Mucosa of stomach (tissue), 1 donor: ENCODE measurements at regions not wholly inside any gene's neighbourhood (a gene's known extent, or its start where the extent isn't known, plus 50 kb on each side); places are given as distances from the start of the nearest gene placed in this dataset.

ENCODE experiments used
- H3K27me3 ChIP-seq: one replicate; pipeline ENCODE4 v1.7.0; 2013; ENCODE audit warnings: mild to moderate bottlenecking, low read length; ENCODE audit not compliant: control insufficient read depth, insufficient read depth
- H3K36me3 ChIP-seq: one replicate; pipeline ENCODE4 v1.7.0; 2013; ENCODE audit warnings: low read length; ENCODE audit not compliant: control insufficient read depth, insufficient read depth
- H3K4me1 ChIP-seq: one replicate; pipeline ENCODE4 v1.7.0; 2013; ENCODE audit warnings: mild to moderate bottlenecking, low read length; ENCODE audit not compliant: control insufficient read depth, insufficient read depth
- H3K4me3 ChIP-seq: one replicate; pipeline ENCODE4 v1.7.0; 2013; ENCODE audit warnings: low read length
- H3K9ac ChIP-seq: one replicate; pipeline ENCODE4 v1.7.0; 2013; ENCODE audit warnings: mild to moderate bottlenecking, low read length, moderate library complexity
- H3K9me3 ChIP-seq: one replicate; pipeline ENCODE4 v1.7.0; 2013; ENCODE audit warnings: mild to moderate bottlenecking, low read length, moderate library complexity; ENCODE audit not compliant: control insufficient read depth
- donor health status: Pancreatic carcinoma.

DNA sequence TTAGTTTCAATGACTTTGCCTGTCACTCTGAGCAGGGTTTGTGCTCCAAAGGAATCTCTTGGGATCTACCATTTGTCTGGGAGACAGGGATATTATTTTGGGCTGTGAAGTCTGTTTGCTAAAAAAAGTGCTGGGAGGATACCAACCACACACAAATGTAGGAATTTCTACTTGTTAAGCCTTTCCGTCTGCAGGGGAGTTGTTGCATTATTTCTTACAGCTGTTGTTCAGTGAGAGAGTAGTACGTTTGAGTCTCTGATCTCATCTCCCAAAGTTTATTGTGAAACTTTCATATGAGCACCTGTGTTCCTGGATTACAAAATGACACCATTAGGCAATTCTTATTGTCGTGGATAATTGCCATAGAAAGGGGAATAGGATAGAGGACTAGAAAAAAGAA lies 78.3 kb upstream of the SEMA6A start:
- H3K4me3 ChIP-seq = no peak overlapping the region
- no peaks in the 10 kb centered on the region for H3K36me3 ChIP-seq
- H3K27me3 ChIP-seq = no peaks in the 10 kb centered on the region
- H3K9ac ChIP-seq = no peak overlapping the region
- no peaks in the 10 kb centered on the region for H3K9me3 ChIP-seq
- no peaks in the 10 kb centered on the region for H3K4me1 ChIP-seq

DNA sequence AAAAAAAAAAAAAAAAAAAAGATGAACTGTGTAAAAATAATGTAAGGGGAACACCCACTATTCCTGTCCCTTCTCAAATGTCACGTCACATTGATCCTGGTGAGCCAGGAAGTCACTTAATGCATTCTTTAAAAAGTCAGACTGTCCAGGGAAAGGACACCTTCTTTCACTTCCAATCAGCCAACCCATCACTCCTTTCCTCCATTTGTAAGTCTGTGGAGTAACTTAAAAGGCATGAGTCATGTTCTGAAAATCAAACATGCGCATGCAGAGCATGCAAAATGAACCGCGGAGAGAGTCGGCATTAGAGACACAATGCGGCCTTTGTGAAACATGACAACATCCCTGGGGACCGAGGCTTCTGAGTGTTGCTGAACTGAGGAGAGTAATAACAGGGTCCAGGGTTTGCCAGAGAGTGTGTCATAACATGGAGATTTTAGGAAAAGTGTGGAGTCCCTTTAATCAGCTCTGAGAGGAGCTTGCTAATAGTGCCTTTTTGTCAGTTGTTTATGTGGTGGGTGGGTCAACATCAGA lies 77.6 kb upstream of the SEMA6A start:
- Histone ChIP-seq H3K36me3 (no peaks in the 10 kb centered on the region), H3K4me1 (no peaks in the 10 kb centered on the region), H3K9me3 (no peaks in the 10 kb centered on the region), H3K27me3 (no peaks in the 10 kb centered on the region), H3K4me3 (no peak overlapping the region), H3K9ac (no peak overlapping the region)

DNA sequence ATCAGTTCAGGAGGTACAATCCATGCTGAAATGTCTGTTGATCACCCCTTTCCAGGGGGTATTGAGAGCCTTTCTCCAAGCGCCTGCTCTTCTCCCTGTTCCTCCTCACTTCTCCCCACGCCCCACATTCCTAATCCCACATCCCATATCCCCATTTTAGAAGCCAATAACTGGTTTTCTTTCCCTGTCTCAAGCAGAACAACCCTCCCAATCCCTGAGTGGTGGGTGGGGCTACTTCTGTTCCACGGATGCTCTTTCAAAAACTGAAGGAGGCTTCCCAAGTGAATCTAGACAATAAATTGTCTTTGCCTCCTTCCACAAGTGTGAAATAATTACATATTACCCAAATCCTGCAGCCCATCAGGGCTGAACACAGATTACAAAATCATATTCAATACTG lies 77.0 kb upstream of the SEMA6A start:
- Histone ChIP-seq H3K4me1 (no peaks in the 10 kb centered on the region), H3K9me3 (no peaks in the 10 kb centered on the region), H3K36me3 (no peaks in the 10 kb centered on the region), H3K4me3 (no peak overlapping the region), H3K9ac (no peak overlapping the region), H3K27me3 (no peaks in the 10 kb centered on the region)

- no peaks in the 10 kb centered on the region for H3K9me3 ChIP-seq
- no peaks in the 10 kb centered on the region for H3K27me3 ChIP-seq
Observed at GRCh38 chr5:116650964-116651363, 76.3 kb upstream of the SEMA6A start.

DNA sequence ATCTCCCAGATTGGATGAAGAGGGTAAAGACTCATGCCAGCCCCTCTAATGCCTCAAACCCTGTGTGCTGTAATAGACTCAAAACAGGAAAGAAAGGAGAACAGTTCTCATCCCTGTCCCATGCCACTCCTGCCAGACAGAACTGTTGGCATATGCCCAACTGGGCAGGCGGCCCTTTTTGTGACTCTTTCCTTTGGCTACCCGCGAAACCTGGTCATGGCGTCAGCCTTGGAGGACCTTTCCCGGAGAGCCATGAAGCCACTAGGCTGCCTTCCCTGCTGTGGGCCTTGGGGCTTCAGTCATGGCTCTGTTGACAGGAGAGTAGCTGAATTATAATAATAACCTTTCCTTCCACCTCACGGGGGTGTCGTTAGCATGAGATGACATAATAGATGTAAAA lies 75.9 kb upstream of the SEMA6A start:
- Histone ChIP-seq H3K36me3 (no peaks in the 10 kb centered on the region), H3K9ac (no peak overlapping the region)

More at GRCh38 chr5:116650964-116651363, 76.3 kb upstream of the SEMA6A start:
- H3K9ac ChIP-seq = no peak overlapping the region
- no peak overlapping the region for H3K4me3 ChIP-seq
- no peaks in the 10 kb centered on the region for H3K36me3 ChIP-seq
- H3K4me1 ChIP-seq = no peaks in the 10 kb centered on the region

GRCh38 chr5:116646611-116647289 lies 72.1 kb upstream of the SEMA6A start:
- Histone ChIP-seq H3K36me3 (no peaks in the 10 kb centered on the region), H3K27me3 (no peaks in the 10 kb centered on the region), H3K4me3 (no peak overlapping the region), H3K4me1 (no peaks in the 10 kb centered on the region), H3K9ac (no peak overlapping the region), H3K9me3 (no peaks in the 10 kb centered on the region)

More for the DNA sequence above, 75.9 kb upstream of the SEMA6A start:
- no peak overlapping the region for H3K4me3 ChIP-seq
- no peaks in the 10 kb centered on the region for H3K27me3 ChIP-seq
- no peaks in the 10 kb centered on the region for H3K4me1 ChIP-seq
- no peaks in the 10 kb centered on the region for H3K9me3 ChIP-seq

DNA sequence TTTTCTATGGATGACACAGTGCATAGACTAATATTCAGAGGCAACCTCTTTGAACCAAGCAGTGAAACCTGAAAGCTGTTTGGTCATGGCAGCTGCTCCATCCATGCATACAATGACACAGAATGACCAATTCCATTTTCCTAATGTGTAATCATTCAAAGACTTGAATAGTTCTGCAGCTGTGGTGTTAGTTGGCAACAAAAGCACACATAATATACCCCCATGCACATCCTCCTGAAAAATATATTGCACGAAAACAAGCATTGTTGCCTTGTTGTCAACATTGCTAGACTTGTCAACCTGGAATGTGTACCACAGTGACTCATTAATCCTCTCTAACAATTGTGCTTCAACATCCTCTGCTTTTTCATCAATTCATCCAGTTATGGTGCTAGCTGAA lies 71.0 kb upstream of the SEMA6A start:
- no peaks in the 10 kb centered on the region for H3K27me3 ChIP-seq
- H3K4me3 ChIP-seq = no peak overlapping the region
- no peaks in the 10 kb centered on the region for H3K9me3 ChIP-seq
- no peak overlapping the region for H3K9ac ChIP-seq
- H3K4me1 ChIP-seq = no peaks in the 10 kb centered on the region
- H3K36me3 ChIP-seq = no peaks in the 10 kb centered on the region

DNA sequence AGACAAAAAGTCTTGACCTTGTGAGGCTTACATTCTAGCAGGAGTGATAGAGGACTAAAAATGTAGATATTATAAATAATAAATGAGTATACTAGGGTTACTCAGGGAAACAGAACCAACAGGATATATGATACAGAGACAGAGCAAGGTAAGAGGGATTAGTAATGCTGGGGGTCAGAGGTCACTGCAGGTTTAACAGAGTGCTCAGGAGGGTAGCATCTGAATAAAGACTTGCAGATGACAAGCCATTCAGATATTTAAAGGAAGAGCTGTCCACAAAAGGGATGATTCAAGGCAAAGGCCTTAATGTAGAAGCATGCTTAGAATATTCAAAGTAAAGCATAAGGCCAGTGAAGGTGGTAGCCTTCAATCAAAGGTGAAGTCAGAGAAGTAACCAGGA lies 65.6 kb upstream of the SEMA6A start:
- H3K9me3 ChIP-seq = no peaks in the 10 kb centered on the region
- H3K27me3 ChIP-seq = no peaks in the 10 kb centered on the region
- H3K9ac ChIP-seq = no peak overlapping the region
- H3K4me3 ChIP-seq = no peak overlapping the region
- no peaks in the 10 kb centered on the region for H3K4me1 ChIP-seq
- no peaks in the 10 kb centered on the region for H3K36me3 ChIP-seq

DNA sequence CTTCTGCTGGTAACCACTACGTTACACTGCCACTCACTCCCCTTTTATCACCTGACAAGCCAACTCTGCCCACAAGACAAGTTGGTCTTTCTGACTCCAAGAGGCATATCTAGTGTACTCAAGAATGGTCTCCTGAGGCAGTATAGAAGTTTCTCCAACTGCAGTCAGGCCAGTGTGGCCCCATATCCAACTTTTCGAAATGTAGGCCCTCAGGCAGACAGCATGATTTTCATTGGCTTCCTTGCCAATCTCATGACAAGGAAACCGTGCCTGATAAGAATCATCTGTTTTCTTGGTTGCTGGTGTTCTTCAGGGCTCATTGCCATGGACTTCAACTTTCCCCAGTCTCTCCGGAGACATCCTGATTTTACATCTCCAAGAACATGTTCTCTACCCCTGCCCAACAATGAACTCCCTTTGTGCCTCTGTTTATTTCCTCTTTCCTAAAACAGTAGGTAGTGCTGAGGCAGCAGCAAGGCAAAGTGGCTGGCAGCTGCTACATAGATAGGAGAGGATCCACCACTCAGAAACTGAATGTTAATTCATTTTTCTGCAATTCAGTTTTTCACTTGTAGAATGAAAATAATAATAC lies 62.6 kb upstream of the SEMA6A start:
- Histone ChIP-seq H3K4me3 (no peak overlapping the region), H3K4me1 (no peaks in the 10 kb centered on the region)

DNA sequence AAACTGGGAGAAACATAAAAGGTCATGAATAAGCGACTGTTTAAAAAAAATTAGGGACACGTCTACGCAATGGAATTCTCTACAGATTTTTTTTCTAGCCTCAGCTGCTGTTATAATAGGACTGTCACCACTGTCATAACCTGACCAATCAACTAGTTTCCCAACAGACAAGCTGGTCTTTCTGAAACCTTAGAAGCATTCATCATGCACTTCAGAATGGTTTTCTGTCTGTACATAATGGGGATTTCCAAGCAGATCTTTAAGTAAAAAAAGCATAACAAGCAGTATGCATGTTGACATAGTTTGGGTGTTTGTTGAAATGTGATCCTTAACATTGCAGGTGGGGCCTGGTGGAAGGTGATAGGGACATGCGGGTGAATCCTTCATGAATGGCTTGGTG lies 58.3 kb upstream of the SEMA6A start:
- Histone ChIP-seq H3K4me1 (no peaks in the 10 kb centered on the region), H3K4me3 (no peak overlapping the region), H3K9me3 (no peaks in the 10 kb centered on the region), H3K27me3 (no peaks in the 10 kb centered on the region), H3K9ac (no peak overlapping the region), H3K36me3 (no peaks in the 10 kb centered on the region)

More for the DNA sequence above, 62.6 kb upstream of the SEMA6A start:
- Histone ChIP-seq H3K27me3 (no peaks in the 10 kb centered on the region), H3K9me3 (no peaks in the 10 kb centered on the region), H3K9ac (no peak overlapping the region), H3K36me3 (no peaks in the 10 kb centered on the region)

DNA sequence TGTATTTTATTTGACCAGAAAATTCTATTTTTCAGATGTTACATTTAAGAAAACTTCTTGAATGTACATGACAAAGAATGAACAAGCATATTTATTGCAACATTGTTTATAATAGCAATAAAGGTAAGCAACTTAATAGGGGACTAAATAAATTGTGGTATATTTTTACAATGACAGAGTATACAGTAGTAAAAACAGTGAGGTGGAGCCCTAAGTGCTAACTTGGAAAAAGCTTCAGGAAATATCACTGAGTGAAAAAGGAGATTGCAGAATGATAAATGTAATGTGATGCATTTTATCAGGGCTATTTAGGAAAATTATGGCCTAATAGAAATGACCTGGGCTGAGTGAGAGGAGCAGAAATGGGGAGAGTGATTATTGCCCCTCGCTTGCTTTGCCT lies 56.5 kb upstream of the SEMA6A start:
- Histone ChIP-seq H3K4me1 (no peaks in the 10 kb centered on the region), H3K9me3 (no peaks in the 10 kb centered on the region), H3K4me3 (no peak overlapping the region), H3K27me3 (no peaks in the 10 kb centered on the region), H3K36me3 (no peaks in the 10 kb centered on the region), H3K9ac (no peak overlapping the region)

DNA sequence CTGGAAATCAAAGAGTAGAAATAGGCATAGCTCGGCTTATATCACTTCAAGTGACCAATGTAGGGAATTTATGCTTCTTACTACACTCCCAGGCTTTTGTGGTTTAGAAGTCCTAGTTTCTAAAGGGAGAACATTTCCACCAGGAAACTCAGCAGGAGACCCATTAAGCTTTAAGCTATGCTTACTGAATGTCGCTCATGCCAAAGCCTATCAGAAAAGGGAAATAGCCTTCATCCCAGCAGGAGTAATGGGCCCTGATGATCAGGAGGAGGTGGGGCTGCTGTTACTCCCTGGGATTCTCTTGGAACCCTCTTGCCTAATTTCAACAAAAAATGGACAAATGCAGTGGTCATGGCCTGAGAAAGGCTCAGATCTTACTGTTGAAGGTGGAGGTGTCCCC lies 54.5 kb upstream of the SEMA6A start:
- Histone ChIP-seq H3K27me3 (no peaks in the 10 kb centered on the region), H3K9ac (no peak overlapping the region), H3K4me3 (no peak overlapping the region), H3K9me3 (no peaks in the 10 kb centered on the region), H3K36me3 (no peaks in the 10 kb centered on the region), H3K4me1 (no peaks in the 10 kb centered on the region)
